Large intestine (tissue), 3 donors: ENCODE measurements at regions not wholly inside any gene's neighbourhood (a gene's known extent, or its start where the extent isn't known, plus 50 kb on each side); places are given as distances from the start of the nearest gene placed in this dataset.
"Not testable (repeated sequence)": the region's sequence is repeated elsewhere in the genome, so short reads cannot be mapped to it uniquely, and the experiment has no call there.

Source experiments
- DNase-seq, 2 donors: peaks; one replicate each; pipeline versions ENCODE4 v3.0.0 to v3.0.0-alpha.2; 2013
- H3K27ac ChIP-seq: one replicate; pipeline ENCODE4 v1.5.1; 2013; ENCODE audit warnings: low read length
- H3K27me3 ChIP-seq: 2 replicates; pipeline ENCODE4 v1.6.1; 2013; ENCODE audit warnings: low read length; ENCODE audit not compliant: control insufficient read depth, insufficient read depth
- H3K36me3 ChIP-seq: 2 replicates; pipeline ENCODE4 v1.6.1; 2013; ENCODE audit warnings: low read length; ENCODE audit not compliant: control insufficient read depth, insufficient read depth
- H3K4me1 ChIP-seq: one replicate; pipeline ENCODE4 v1.6.1; 2013; ENCODE audit warnings: low read length; ENCODE audit not compliant: control insufficient read depth, insufficient read depth
- H3K4me3 ChIP-seq: one replicate; pipeline ENCODE4 v1.5.1; 2013; ENCODE audit warnings: low read length
- H3K9me3 ChIP-seq: one replicate; pipeline ENCODE4 v1.6.1; 2013; ENCODE audit warnings: mild to moderate bottlenecking, low read depth, low read length, moderate library complexity; ENCODE audit not compliant: control insufficient read depth
- WGBS: methylation state at CpG from one replicate; pipeline ENCODE4 v1.1.5; 2013; ENCODE audit warnings: low lambda C conversion rate; ENCODE audit not compliant: insufficient coverage; 5-methylcytosine and 5-hydroxymethylcytosine counted together

DNA sequence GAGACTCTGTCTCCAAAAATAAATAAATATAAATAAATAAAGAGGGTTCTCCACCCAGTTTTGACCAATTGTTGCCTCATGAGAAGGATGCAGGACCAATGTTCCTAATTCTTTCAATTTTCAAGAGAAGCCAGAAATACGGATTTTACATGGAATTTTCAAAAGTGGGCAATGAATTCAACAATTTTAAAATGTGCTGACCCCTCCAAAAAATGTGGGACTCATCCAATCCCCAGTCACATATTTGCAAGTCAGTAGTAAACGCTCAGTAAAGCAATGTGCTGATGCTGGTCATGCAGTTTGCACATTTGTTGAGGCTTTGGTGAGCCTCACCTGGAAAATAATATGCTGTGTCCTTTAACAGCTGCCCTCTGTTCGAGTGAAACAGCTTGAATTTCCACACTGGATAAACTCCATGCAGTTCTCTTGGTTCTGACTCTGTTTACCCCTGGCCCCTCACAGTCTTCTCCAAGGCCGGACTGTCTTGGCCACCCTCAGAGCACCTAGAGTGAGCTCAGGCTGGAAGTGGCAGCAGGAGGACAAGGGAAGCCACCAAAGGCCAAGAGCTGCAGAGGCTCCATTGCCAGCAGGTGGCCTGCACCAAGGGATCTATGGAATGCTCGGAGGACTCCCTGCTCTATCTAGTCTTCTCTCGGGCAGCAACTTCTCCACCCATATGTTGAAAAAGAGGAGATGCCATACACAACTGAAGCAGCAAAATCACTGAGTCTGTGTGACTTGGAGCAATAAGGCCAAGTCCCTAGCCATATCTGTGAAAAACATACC lies 246.8 kb downstream of the UACA start:
- Histone ChIP-seq H3K36me3 (no peaks in the 10 kb centered on the region), H3K9me3 (no peaks in the 10 kb centered on the region), H3K4me1 (no peaks in the 10 kb centered on the region), H3K27ac (no peak overlapping the region), H3K4me3 (no peak overlapping the region), H3K27me3 (no peaks in the 10 kb centered on the region)
- no peak for DNase-seq
- WGBS, result no CpG with 5 or more reads among the region's 6 CpGs

DNA sequence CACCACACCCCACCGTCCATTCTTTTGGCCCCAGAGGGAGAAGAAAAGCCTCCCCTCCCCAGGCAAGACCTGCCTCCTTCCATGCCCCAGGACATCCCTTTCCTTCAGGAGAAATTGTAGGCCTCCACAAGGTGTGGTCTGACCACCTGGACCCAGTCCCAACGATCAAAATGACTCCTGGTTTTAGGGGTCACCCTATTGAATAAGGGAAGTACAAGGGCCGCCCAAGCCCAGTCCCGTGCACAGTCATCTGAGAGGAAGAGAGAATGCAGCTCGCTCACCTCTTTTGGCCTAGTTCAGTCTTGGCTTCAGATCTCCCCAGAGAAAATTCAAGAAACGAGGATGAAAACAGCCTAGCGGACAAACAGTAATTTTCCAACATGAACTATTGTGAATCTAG lies 249.1 kb downstream of the UACA start:
- Histone ChIP-seq H3K27ac (no peak overlapping the region), H3K9me3 (peaks cover 6% of the 10 kb centered on the region), H3K4me1 (no peaks in the 10 kb centered on the region), H3K27me3 (no peaks in the 10 kb centered on the region), H3K36me3 (no peaks in the 10 kb centered on the region), H3K4me3 (no peak overlapping the region)
- WGBS, result no CpG with 5 or more reads among the region's 7 CpGs
- DNase-seq, result no peak

DNA sequence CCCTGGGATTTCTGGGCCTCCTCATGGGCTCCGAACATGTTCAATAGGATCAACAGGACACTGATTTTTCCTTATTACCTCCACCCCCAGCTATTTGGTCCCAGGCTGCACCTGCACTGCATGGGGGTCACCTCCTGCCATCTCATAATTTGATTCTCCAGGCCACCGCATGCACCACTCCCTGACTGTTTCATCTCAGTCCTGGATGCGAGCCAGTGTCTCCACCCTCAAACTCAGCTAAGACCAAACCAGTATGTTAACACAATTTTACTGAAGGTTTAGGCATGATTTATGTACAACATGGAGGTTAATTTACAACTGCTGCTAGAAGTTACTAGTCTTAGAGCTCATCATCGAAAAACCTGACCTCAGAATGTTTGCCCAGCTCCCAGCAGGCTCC lies 249.5 kb downstream of the UACA start:
- Histone ChIP-seq H3K27ac (no peak overlapping the region), H3K36me3 (no peaks in the 10 kb centered on the region), H3K4me3 (no peak overlapping the region), H3K27me3 (no peaks in the 10 kb centered on the region), H3K9me3 (peaks cover 6% of the 10 kb centered on the region), H3K4me1 (no peaks in the 10 kb centered on the region)
- no peak for DNase-seq
- no CpG with 5 or more reads among the region's 4 CpGs for WGBS

DNA sequence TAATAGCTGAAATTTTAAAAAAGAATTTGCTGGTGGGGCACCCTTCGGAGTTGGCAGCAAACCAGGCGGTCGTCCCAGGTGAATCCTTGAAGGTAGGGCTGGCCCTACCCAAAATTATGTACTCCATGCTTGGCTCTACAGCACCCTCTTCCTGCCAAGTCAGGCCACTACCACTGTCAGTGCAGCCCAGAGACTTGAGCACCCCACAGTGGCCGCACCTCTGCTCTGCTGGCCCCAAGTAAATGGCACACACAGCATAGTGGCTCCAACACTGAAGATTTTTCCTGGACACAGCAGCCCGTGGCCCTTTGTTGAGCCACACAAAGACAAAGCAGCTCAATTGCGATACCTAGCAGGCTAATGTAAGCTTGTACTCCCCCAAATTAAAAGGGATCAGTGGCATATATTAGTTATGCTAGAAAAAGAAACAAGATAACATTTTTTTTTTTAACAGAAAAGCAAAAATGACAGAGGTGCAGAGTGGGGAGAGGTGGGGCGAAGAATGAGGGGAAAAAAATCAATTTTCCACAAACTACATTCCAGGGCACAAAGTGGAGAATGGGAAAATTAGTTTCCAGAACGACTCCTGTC lies 250.5 kb downstream of the UACA start:
- Histone ChIP-seq H3K4me3 (no peak overlapping the region), H3K4me1 (no peaks in the 10 kb centered on the region), H3K27me3 (no peaks in the 10 kb centered on the region), H3K36me3 (no peaks in the 10 kb centered on the region), H3K9me3 (peaks cover 6% of the 10 kb centered on the region), H3K27ac (no peak overlapping the region)
- no peak for DNase-seq
- WGBS, result no CpG with 5 or more reads among the region's 8 CpGs

DNA sequence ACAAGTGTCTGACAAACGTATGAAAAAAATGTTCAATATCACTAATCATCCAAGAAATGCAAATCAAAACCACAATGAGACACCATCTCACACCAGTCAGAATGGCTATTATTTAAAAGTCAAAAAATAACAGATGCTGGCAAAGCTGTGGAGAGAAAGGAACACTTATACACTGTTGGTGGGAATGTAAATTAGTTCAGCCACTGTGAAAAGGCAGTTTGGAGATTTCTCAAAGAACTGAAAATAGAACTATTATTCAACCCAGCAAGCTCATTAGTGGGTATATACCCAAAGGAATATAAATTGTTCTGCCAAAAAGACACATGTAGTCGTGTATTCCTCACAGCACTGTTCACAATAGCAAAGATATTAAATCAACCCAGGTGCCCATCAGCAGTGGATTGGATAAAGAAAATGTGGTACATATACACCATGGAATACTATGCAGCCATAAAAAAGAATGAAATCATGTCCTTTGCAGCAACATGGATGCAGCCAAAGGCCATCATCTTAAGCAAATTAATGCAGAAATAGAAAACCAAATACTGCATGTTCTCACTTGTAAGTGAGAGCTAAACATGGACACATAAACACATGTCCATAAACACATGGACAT lies 251.3 kb downstream of the UACA start:
- not testable (repeated sequence) for DNase-seq, H3K4me3 ChIP-seq, H3K36me3 ChIP-seq, H3K9me3 ChIP-seq, H3K27me3 ChIP-seq, H3K27ac ChIP-seq, H3K4me1 ChIP-seq
- WGBS, result 82% methylated on average over 2 of the region's 2 CpGs

DNA sequence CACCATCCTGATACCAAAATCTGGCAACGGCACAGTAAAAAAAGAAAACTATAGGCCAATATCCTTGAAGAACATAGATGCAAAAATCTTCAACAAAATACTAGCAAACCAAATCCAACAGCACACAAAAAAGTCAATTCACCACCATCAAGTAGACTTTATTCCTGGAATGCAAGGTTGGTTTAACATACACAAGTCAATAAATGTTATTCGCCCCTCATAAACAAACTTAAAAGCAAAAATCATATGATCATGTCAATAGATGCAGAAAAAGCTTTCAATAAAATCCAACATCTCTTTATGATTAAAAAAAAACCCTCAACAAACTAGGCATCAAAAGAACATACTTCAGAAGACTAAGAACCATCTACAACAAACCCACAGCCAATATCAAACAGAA lies 252.9 kb downstream of the UACA start:
- 100% methylated on average over 1 of the region's 2 CpGs for WGBS
- H3K9me3 ChIP-seq, result peaks cover 6% of the 10 kb centered on the region

DNA sequence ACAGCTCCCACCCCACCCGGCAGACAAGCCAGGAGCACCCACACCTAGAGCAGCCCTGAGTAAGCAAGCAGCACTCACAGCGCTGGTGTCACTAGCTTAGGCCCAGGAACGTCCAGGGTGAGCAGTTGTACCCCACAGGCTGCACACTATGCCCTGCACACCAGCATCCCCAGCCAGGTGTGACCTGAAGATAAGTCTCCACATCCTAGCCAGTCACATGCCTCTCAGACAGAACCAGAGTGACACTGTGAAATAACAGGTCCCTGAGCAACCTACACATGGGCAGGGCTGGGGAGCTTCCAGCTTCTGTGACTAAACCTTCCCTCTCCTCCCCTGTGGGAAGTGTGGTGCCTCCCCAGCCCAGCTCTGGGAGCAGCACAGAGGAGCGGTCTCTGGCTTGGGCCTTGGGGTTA lies 253.6 kb downstream of the UACA start:
- Histone ChIP-seq H3K36me3 (no peaks in the 10 kb centered on the region), H3K27ac (no peak overlapping the region), H3K27me3 (no peaks in the 10 kb centered on the region), H3K4me1 (no peaks in the 10 kb centered on the region), H3K4me3 (no peak overlapping the region), H3K9me3 (peaks cover 6% of the 10 kb centered on the region)
- no peak for DNase-seq
- WGBS, result no CpG with 5 or more reads among the region's 4 CpGs

More for the DNA sequence above, 252.9 kb downstream of the UACA start:
- Histone ChIP-seq H3K27me3 (no peaks in the 10 kb centered on the region), H3K4me3 (no peak overlapping the region), H3K36me3 (no peaks in the 10 kb centered on the region), H3K4me1 (no peaks in the 10 kb centered on the region), H3K27ac (no peak overlapping the region)
- DNase-seq, result no peak

DNA sequence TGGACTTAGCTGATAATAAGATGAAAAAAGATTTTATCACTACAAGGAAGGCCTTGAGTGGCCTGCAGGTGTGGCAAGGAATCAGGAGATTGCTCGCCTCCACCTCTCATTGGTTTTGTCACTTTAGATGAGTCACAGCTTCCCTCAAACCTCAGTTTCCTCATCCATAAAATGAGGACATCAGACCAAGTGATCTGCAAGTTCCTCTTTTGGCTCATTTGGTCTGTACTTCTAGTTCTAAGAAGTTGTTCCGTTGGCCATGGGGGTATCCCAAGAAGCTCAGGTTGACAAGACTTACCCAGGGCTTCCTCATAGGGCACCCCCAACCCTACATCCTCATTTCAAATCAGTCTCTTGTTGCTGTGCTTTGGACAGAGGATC lies 254.1 kb downstream of the UACA start:
- no CpG with 5 or more reads among the region's 2 CpGs for WGBS
- H3K4me3 ChIP-seq, result no peak overlapping the region
- peaks cover 6% of the 10 kb centered on the region for H3K9me3 ChIP-seq
- H3K27me3 ChIP-seq, result no peaks in the 10 kb centered on the region
- H3K27ac ChIP-seq, result no peak overlapping the region
- DNase-seq, result no peak
- H3K36me3 ChIP-seq, result no peaks in the 10 kb centered on the region
- H3K4me1 ChIP-seq, result no peaks in the 10 kb centered on the region

DNA sequence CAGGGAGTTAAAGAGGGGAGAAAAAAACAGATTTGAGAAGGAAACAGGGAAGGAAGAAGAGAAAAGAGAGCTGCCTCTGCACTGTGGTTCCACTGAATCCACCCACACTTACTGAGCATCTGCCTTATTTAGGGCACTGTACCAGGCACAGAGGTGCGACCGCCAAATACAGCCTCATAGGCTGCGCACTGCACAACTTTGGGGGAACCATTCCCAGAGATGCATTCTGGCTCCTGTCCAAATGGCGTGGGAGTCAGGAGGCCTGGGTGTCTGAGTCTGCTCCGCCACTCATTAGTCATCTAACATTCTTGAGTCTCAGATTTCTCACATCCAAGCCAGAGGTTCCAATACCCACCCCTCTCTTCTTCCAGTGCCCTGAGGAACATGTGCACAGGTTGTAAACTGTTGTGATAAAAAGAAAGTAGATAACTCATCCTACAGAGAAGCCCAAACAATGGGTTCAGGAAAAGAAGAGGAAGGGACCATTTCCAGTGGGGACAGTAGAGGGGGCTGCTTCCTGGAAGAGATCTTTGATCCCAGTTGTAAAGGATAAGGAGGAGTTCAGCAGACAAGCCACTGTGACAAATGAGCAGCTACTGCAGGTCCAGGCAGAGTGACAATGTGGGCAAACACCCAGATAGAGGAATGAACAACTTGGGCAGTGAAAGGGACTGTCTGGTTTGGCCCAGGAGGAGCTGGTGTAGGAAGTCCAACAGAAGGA lies 254.6 kb downstream of the UACA start:
- H3K4me1 ChIP-seq, result no peaks in the 10 kb centered on the region
- peak in 1 of 2 donors; percentile 44 for DNase-seq
- no peak overlapping the region for H3K27ac ChIP-seq

DNA sequence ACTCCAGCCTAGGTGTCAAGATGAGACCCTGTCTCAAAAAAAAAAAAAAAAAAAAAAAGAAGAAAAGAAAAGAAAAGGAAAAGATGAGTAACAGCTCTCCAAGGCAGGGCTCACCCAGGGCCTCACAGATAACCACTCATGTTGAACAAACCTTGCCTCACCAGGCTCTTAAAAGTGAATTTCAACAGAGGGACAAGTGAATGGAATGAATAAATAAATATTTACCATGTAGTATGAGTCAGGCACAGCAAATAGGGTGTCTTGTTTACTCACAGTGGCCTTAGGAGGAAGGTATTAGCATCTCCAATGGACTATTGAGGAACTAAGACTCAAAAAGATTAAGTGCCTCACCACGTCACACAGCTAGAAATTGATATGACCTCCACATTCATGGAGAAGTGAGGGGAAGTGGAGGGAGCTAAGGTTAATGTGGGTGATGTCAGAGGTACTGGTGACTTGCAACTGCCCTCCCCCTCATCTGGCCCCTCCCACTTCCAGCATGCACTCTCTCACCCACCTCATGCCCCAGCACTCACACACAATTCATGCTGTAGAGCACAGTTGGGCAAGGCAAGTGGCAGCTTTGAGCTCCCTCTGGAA lies 255.5 kb downstream of the UACA start:
- Histone ChIP-seq H3K4me3 (no peak overlapping the region), H3K27ac (no peak overlapping the region), H3K27me3 (peaks cover 2% of the 10 kb centered on the region), H3K9me3 (peaks cover 6% of the 10 kb centered on the region), H3K36me3 (no peaks in the 10 kb centered on the region), H3K4me1 (no peaks in the 10 kb centered on the region)
- WGBS, result no CpG with 5 or more reads among the region's 1 CpG
- no peak for DNase-seq

More for the DNA sequence above, 254.6 kb downstream of the UACA start:
- Histone ChIP-seq H3K9me3 (peaks cover 6% of the 10 kb centered on the region), H3K27me3 (peaks cover 2% of the 10 kb centered on the region), H3K36me3 (no peaks in the 10 kb centered on the region), H3K4me3 (no peak overlapping the region)
- WGBS, result no CpG with 5 or more reads among the region's 5 CpGs
